GM12878 (cell line): ENCODE measurements at regions not wholly inside any gene's neighbourhood (a gene's known extent, or its start where the extent isn't known, plus 50 kb on each side); places are given as distances from the start of the nearest gene placed in this dataset.

Experiments used
- ATAC-seq: fragments of 200-7000 bp; cut with Tn5 transposase; 3 replicates; pipeline ENCODE4 v1.9.1; 2020; ENCODE audit warnings: mild to moderate bottlenecking, moderate library complexity
- BruUV-seq: library from RNA; stranded (reverse); fragments of 400-500 nt; replicated peaks from 2 replicates; lab custom pipeline; 2021; lab: Mats Ljungman, UMichigan
- CTCF ChIA-PET: fragments of 300-600 bp; sonication (Branson Sonifier 250); formaldehyde crosslinking; extraction: SDS; loops from one replicate; lab custom pipeline; 2021; ENCODE audit warnings: inconsistent platforms; lab: Yijun Ruan, JAX
- POLR2A ChIA-PET: fragments of 350-600 bp; formaldehyde crosslinking; extraction: SDS; loops from one replicate; lab custom pipeline; 2021; ENCODE audit warnings: inconsistent platforms; lab: Charles Lee
- RAD21 ChIA-PET: fragments of 300-600 bp; sonication (Branson Sonifier 250); formaldehyde crosslinking; loops from one replicate; lab custom pipeline; 2023; ENCODE audit warnings: antibody characterized with exemption; ENCODE audit not compliant: unreplicated experiment; lab: Charles Lee
- SMC1A ChIA-PET: fragments of 300-600 bp; sonication (Branson Sonifier 250); formaldehyde crosslinking; loops from one replicate; lab custom pipeline; 2023; ENCODE audit not compliant: unreplicated experiment, uncharacterized antibody; lab: Charles Lee
- DNase-seq: peaks from one replicate; pipeline ENCODE4 v3.0.0-alpha.2; 2011; ENCODE audit warnings: low read depth, low spot score
- FAIRE-seq: peaks from 3 replicates; lab custom pipeline; 2011; peaks lifted over from hg19 to GRCh38; lab: Jason Lieb, UNC
- H2AFZ ChIP-seq: 2 replicates; pipeline ENCODE4 v1.6.0; 2011; ENCODE audit warnings: low read depth, low read length, control low read depth; ENCODE audit not compliant: control insufficient read depth
- H3K27ac ChIP-seq: 2 replicates; pipeline ENCODE4 v1.5.1; 2011; ENCODE audit warnings: control low read depth; ENCODE audit not compliant: control insufficient read depth, insufficient read depth
- H3K27me3 ChIP-seq, 2 experiments: replicated peaks in 1 of 2; 2 replicates each; pipeline versions ENCODE4 v1.6.0 to v1.6.1; 2011; ENCODE audit warnings: low read length in 1 of 2; ENCODE audit not compliant: control insufficient read depth in 2 of 2, insufficient read depth in 2 of 2
- H3K36me3 ChIP-seq, 2 experiments: 2 replicates each; pipeline ENCODE4 v1.5.1; 2011; ENCODE audit warnings: low read length in 1 of 2; ENCODE audit not compliant: control insufficient read depth in 2 of 2, insufficient read depth in 2 of 2
- H3K4me1 ChIP-seq: 2 replicates; pipeline ENCODE4 v1.6.1; 2011; ENCODE audit warnings: mild to moderate bottlenecking, low read length, moderate library complexity, mixed read lengths; ENCODE audit not compliant: control insufficient read depth, insufficient read depth
- H3K4me2 ChIP-seq: 2 replicates; pipeline ENCODE4 v1.6.0; 2011; ENCODE audit warnings: control low read depth; ENCODE audit not compliant: control insufficient read depth, insufficient read depth
- H3K4me3 ChIP-seq: fragments of 200-600 bp; sonication (generic); 2 replicates; pipeline ENCODE4 v1.5.1; 2016
- H3K79me2 ChIP-seq: 2 replicates; pipeline ENCODE4 v1.6.0; 2011; ENCODE audit warnings: low read length; ENCODE audit not compliant: control insufficient read depth, insufficient read depth
- H3K9ac ChIP-seq: 2 replicates; pipeline ENCODE4 v1.8.0; 2011; ENCODE audit warnings: low read length, control low read depth, mixed read lengths; ENCODE audit not compliant: control insufficient read depth, insufficient read depth
- H3K9me3 ChIP-seq: replicated peaks from 3 replicates; pipeline ENCODE4 v1.5.1; 2011; ENCODE audit warnings: mild to moderate bottlenecking, low read length; ENCODE audit not compliant: control insufficient read depth, insufficient read depth
- H4K20me1 ChIP-seq: 2 replicates; pipeline ENCODE4 v1.6.0; 2011; ENCODE audit not compliant: control insufficient read depth, insufficient read depth
- CEBPB ChIP-seq, 2 experiments: fragments of 150-350 bp in 1 of 2; IDR thresholded peaks; 2 replicates each; pipeline ENCODE4 v1.6.1; 2012 to 2014; ENCODE audit warnings: low read depth in 2 of 2, low read length in 2 of 2, borderline replicate concordance in 1 of 2, inconsistent platforms in 1 of 2
- FOXM1 ChIP-seq: IDR thresholded peaks from 2 replicates; pipeline ENCODE4 v1.6.1; 2012; ENCODE audit warnings: low read depth, mild to moderate bottlenecking, inconsistent platforms, low read length, moderate library complexity
- MYB ChIP-seq: fragments of 150-350 bp; IDR thresholded peaks from 2 replicates; pipeline ENCODE4 v1.6.1; 2014; ENCODE audit warnings: mild to moderate bottlenecking, low read depth, low read length, borderline replicate concordance
- POLR2AphosphoS2 ChIP-seq: IDR thresholded peaks from 2 replicates; pipeline ENCODE4 v1.6.1; 2011; ENCODE audit warnings: low read depth, mild to moderate bottlenecking, low read length, improper control_type of control experiment, moderate library complexity
- RAD51 ChIP-seq: fragments of 450-650 bp; IDR thresholded peaks from 2 replicates; pipeline ENCODE4 v1.6.1; 2016; ENCODE audit warnings: moderate library complexity, mild to moderate bottlenecking, inconsistent platforms
- RB1 ChIP-seq: fragments of 450-650 bp; formaldehyde crosslinking; IDR thresholded peaks from 2 replicates; pipeline ENCODE4 v1.6.1; 2017; ENCODE audit warnings: mild to moderate bottlenecking, borderline replicate concordance
- SRF ChIP-seq, 2 experiments: IDR thresholded peaks; 2 replicates each; pipeline ENCODE4 v1.6.1; 2011; ENCODE audit warnings: low read depth in 2 of 2, low read length in 2 of 2, mild to moderate bottlenecking in 1 of 2, moderate library complexity in 1 of 2
- SUZ12 ChIP-seq: fragments of 200-600 bp; sonication (generic); IDR thresholded peaks from one replicate; pipeline ENCODE4 v1.6.1; 2018; ENCODE audit warnings: antibody characterized with exemption, mild to moderate bottlenecking; ENCODE audit not compliant: unreplicated experiment
- TBL1XR1 ChIP-seq: IDR thresholded peaks from 2 replicates; pipeline ENCODE4 v1.6.1; 2012; ENCODE audit warnings: low read depth, low read length, improper control_type of control experiment
- YY1 ChIP-seq: IDR thresholded peaks from 2 replicates; pipeline ENCODE4 v1.6.1; 2011; ENCODE audit warnings: low read depth, mild to moderate bottlenecking, low read length
- WGBS: methylation state at CpG from one replicate; pipeline ENCODE4 v1.1.6; 2016; ENCODE audit warnings: low lambda C conversion rate; ENCODE audit not compliant: insufficient replicate concordance, insufficient coverage; ENCODE audit errors: missing lambda C conversion rate; 5-methylcytosine and 5-hydroxymethylcytosine counted together
- in situ Hi-C: fragments of 300-500 bp; cut with MboI; formaldehyde crosslinking; loops from 9 replicates; pipeline ENCODE4 v1.14.3; 2018; ENCODE audit warnings: mixed read lengths
- intact Hi-C: fragments of 100-400 bp; cut with micrococcal nuclease; formaldehyde crosslinking; loops from one replicate; pipeline ENCODE4 v1.14.2; 2022; ENCODE audit not compliant: unreplicated experiment
- TF ChIP-seq, protein P1 (sequence below): fragments of 450-650 bp; IDR thresholded peaks from 2 replicates; pipeline ENCODE4 v1.6.1; 2017; ENCODE audit warnings: borderline replicate concordance
- TF ChIP-seq, protein P2 (sequence below): fragments of 450-650 bp; IDR thresholded peaks from 2 replicates; pipeline ENCODE4 v1.6.1; 2016; ENCODE audit warnings: mild to moderate bottlenecking
- TF ChIP-seq, protein P3 (sequence below): IDR thresholded peaks from 2 replicates; pipeline ENCODE4 v1.6.1; 2012; ENCODE audit warnings: low read depth, low read length, improper control_type of control experiment
- TF ChIP-seq, protein P4 (sequence below): fragments of 150-350 bp; IDR thresholded peaks from 2 replicates; pipeline ENCODE4 v1.6.1; 2014; ENCODE audit warnings: mild to moderate bottlenecking, low read depth, low read length

DNA sequence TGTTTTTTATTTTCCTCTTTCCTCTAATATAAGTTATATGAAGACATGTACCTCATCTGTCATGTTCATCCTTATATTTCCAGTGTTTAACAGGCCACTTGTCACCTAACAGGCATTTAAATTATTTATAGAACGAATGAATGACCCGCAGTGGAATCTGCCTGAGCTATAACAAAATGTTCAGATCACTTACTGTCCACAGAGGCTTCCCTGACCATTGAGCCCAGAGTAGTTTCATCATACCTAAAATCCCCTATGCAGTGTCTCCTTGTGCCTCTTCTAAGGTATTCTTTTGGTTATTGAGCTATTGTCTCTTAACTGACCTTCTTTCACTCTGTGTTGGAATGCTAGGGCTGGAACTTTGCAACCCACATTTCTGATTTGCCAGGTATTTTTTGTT is 748.5 kb downstream of the NTRK3 start:
- ChIA-PET CTCF (no interaction called here), RAD21 (no interaction called here), POLR2A (no interaction called here), SMC1A (no interaction called here)
- no peak for ATAC-seq
- no peak for TF ChIP-seq RAD51
- TF ChIP-seq RB1, result no peak
- no peak for TF ChIP-seq CEBPB (IDR thresholded peaks at IDR 0.05; ENCODE audit: borderline replicate concordance in 1 of 2, low read depth in 2 of 2, low read length in 2 of 2)
- TF ChIP-seq FOXM1, result no peak
- no peak for TF ChIP-seq SRF (IDR thresholded peaks at IDR 0.05; ENCODE audit: low read depth in 2 of 2, low read length in 2 of 2)
- in situ Hi-C loops, result no loop called here
- no peak for FAIRE-seq
- H2AFZ ChIP-seq, result no peak overlapping the region
- no TSS peak for BruUV-seq
- no peaks in the 10 kb centered on the region for H3K79me2 ChIP-seq
- WGBS, result 19% methylated on average over 2 of the region's 2 CpGs
- no peaks in the 10 kb centered on the region for H4K20me1 ChIP-seq
- no peak for DNase-seq
- no peak overlapping the region for H3K9ac ChIP-seq
- H3K9me3 ChIP-seq, result no peaks in the 10 kb centered on the region
- no peak overlapping the region for H3K27ac ChIP-seq
- no peaks in the 10 kb centered on the region for H3K4me1 ChIP-seq
- no peaks in the 10 kb centered on the region for H3K27me3 ChIP-seq
- intact Hi-C loops, result no loop called here
- H3K36me3 ChIP-seq, result no peaks in the 10 kb centered on the region
- no peak overlapping the region for H3K4me2 ChIP-seq
- no peak overlapping the region for H3K4me3 ChIP-seq

DNA sequence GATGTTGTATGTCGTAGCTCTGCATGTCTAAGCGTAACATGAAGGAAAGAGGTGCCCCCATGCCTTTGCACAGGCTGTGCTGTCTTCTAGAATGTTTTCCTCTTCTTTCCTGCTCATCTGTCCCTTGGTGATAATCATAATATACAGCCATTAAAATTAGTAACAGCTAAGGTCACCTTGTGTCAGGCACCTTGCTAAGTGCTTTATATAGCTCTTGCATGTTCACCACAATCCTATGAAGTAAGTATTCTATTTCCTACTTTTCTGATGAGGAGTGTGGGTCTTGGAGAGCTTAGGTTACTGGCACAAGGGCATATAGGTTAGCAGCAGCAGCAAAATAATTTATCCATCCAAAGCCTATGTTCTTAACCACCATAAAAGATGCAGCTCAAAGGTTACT is 754.4 kb downstream of the NTRK3 start:
- no peak for FAIRE-seq
- TF ChIP-seq, protein P1, sequence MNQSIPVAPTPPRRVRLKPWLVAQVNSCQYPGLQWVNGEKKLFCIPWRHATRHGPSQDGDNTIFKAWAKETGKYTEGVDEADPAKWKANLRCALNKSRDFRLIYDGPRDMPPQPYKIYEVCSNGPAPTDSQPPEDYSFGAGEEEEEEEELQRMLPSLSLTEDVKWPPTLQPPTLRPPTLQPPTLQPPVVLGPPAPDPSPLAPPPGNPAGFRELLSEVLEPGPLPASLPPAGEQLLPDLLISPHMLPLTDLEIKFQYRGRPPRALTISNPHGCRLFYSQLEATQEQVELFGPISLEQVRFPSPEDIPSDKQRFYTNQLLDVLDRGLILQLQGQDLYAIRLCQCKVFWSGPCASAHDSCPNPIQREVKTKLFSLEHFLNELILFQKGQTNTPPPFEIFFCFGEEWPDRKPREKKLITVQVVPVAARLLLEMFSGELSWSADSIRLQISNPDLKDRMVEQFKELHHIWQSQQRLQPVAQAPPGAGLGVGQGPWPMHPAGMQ, result no peak
- TF ChIP-seq YY1, result no peak
- TF ChIP-seq, protein P2, sequence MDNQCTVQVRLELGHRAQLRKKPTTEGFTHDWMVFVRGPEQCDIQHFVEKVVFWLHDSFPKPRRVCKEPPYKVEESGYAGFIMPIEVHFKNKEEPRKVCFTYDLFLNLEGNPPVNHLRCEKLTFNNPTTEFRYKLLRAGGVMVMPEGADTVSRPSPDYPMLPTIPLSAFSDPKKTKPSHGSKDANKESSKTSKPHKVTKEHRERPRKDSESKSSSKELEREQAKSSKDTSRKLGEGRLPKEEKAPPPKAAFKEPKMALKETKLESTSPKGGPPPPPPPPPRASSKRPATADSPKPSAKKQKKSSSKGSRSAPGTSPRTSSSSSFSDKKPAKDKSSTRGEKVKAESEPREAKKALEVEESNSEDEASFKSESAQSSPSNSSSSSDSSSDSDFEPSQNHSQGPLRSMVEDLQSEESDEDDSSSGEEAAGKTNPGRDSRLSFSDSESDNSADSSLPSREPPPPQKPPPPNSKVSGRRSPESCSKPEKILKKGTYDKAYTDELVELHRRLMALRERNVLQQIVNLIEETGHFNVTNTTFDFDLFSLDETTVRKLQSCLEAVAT, result no peak
- no peak for TF ChIP-seq POLR2AphosphoS2
- TF ChIP-seq MYB, result no peak
- TF ChIP-seq, protein P3, sequence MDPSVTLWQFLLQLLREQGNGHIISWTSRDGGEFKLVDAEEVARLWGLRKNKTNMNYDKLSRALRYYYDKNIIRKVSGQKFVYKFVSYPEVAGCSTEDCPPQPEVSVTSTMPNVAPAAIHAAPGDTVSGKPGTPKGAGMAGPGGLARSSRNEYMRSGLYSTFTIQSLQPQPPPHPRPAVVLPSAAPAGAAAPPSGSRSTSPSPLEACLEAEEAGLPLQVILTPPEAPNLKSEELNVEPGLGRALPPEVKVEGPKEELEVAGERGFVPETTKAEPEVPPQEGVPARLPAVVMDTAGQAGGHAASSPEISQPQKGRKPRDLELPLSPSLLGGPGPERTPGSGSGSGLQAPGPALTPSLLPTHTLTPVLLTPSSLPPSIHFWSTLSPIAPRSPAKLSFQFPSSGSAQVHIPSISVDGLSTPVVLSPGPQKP, result no peak
- no peak for TF ChIP-seq TBL1XR1
- no peak for TF ChIP-seq SUZ12
- TF ChIP-seq, protein P4, sequence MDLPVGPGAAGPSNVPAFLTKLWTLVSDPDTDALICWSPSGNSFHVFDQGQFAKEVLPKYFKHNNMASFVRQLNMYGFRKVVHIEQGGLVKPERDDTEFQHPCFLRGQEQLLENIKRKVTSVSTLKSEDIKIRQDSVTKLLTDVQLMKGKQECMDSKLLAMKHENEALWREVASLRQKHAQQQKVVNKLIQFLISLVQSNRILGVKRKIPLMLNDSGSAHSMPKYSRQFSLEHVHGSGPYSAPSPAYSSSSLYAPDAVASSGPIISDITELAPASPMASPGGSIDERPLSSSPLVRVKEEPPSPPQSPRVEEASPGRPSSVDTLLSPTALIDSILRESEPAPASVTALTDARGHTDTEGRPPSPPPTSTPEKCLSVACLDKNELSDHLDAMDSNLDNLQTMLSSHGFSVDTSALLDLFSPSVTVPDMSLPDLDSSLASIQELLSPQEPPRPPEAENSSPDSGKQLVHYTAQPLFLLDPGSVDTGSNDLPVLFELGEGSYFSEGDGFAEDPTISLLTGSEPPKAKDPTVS, result no peak

More for the DNA sequence above, 754.4 kb downstream of the NTRK3 start:
- POLR2A ChIA-PET, result no interaction called here
- in situ Hi-C loops (no loop called here), intact Hi-C loops (no loop called here)
- no TSS peak for BruUV-seq
- 19% methylated on average over 2 of the region's 2 CpGs for WGBS
- Histone ChIP-seq H3K4me2 (no peak overlapping the region), H3K9me3 (no peaks in the 10 kb centered on the region), H3K9ac (no peak overlapping the region), H3K27ac (no peak overlapping the region), H2AFZ (no peak overlapping the region), H3K4me1 (no peaks in the 10 kb centered on the region), H3K36me3 (no peaks in the 10 kb centered on the region), H3K4me3 (no peak overlapping the region), H3K27me3 (no peaks in the 10 kb centered on the region), H3K79me2 (no peaks in the 10 kb centered on the region), H4K20me1 (no peaks in the 10 kb centered on the region)
- DNase-seq (no peak), ATAC-seq (no peak)
- SMC1A ChIA-PET, result no interaction called here
- RAD21 ChIA-PET, result no interaction called here
- CTCF ChIA-PET, result interaction anchor here (0.6 kb wide), 1 partner anchor 1642 kb away, joined by 7 read pairs; no protein-coding TSS in a partner anchor
